ENCODE measurements at regions not wholly inside any gene's neighbourhood (a gene's known extent, or its start where the extent isn't known, plus 50 kb on each side); places are given as distances from the start of the nearest gene placed in this dataset.

DNA sequence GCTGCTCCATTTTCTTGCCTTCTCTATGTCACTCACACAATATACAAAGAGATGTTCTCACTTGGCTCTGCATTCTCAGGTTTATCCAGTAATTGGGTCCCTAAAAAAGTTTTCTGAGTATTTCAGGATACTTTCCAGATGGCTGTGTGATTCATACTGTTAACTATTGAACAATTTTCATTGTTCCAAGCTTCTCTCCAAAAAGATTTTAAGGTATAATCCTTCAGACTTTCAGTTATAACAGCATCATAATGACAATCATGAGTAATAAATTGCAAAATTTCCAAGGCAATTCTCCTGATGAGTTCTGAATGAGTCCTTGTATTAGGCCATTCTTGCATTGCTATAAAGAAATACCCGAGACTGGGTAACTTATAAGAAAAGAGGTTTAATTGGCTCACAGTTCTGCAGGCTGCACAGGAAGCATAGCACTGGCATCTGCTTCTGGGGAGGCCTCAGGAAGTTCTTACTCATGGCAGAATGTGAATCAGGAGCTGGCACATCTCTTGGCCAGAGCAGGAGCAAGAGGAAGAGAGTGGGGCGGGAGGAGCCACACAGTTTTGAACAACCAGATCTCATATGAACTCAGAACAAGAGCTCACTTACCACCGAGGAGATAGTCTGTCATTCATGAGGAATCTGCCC is 148.1 kb downstream of the SLC16A9 start:
- DNase-seq, result no peak
- no peak for FAIRE-seq
- Histone ChIP-seq H3K27ac (ENCODE audit: low read depth in 1 of 3, low read length in 2 of 3) (no peak overlapping the region), H3K4me1 (ENCODE audit: control insufficient read depth in 3 of 3, insufficient read depth in 2 of 3, low read depth in 1 of 3, low read length in 2 of 3) (no peaks in the 10 kb centered on the region), H3K4me3 (ENCODE audit: low read depth in 1 of 3, low read length in 3 of 3) (no peak overlapping the region), H3K36me3 (ENCODE audit: control insufficient read depth in 3 of 3, insufficient read depth in 2 of 3, low read depth in 1 of 3, low read length in 3 of 3) (no peaks in the 10 kb centered on the region), H3K9me3 (ENCODE audit: control insufficient read depth in 2 of 2, insufficient read depth in 1 of 2, low read depth in 1 of 2, low read length in 1 of 2) (no peaks in the 10 kb centered on the region), H3K27me3 (ENCODE audit: control insufficient read depth in 3 of 3, insufficient read depth in 3 of 3, low read length in 3 of 3) (no peaks in the 10 kb centered on the region)
- 71 to 85% (median 74%) methylated on average over 3 of the region's 3 CpGs for WGBS, 3 donors

DNA sequence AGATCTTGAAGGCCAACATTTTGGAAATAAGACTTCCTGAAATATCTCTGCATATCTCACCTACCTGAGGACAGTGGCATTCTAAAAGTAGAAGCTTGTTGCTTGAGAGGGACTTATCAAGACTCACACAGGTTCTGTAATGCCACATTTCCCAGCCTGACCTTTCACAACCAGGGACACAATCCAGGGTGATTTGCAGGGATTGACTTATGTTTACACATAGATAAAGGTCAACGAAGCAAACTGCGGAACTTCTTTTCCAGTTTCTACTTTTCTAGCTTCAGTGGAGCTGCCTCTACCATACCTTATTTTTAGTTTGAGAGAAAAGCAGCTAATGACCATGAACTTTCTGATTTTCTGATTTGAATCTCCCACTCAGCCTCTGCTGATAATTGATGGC is 148.7 kb downstream of the SLC16A9 start:
- no peak for DNase-seq
- Histone ChIP-seq H3K4me1 (ENCODE audit: control insufficient read depth in 3 of 3, insufficient read depth in 2 of 3, low read depth in 1 of 3, low read length in 2 of 3) (no peaks in the 10 kb centered on the region), H3K4me3 (ENCODE audit: low read depth in 1 of 3, low read length in 3 of 3) (no peak overlapping the region), H3K27ac (ENCODE audit: low read depth in 1 of 3, low read length in 2 of 3) (no peak overlapping the region), H3K9me3 (ENCODE audit: control insufficient read depth in 2 of 2, insufficient read depth in 1 of 2, low read depth in 1 of 2, low read length in 1 of 2) (no peaks in the 10 kb centered on the region), H3K27me3 (ENCODE audit: control insufficient read depth in 3 of 3, insufficient read depth in 3 of 3, low read length in 3 of 3) (no peaks in the 10 kb centered on the region), H3K36me3 (ENCODE audit: control insufficient read depth in 3 of 3, insufficient read depth in 2 of 3, low read depth in 1 of 3, low read length in 3 of 3) (no peaks in the 10 kb centered on the region)
- WGBS, 3 donors, result 39 to 61% (median 48%) methylated on average over 2 of the region's 2 CpGs
- no peak for FAIRE-seq

DNA sequence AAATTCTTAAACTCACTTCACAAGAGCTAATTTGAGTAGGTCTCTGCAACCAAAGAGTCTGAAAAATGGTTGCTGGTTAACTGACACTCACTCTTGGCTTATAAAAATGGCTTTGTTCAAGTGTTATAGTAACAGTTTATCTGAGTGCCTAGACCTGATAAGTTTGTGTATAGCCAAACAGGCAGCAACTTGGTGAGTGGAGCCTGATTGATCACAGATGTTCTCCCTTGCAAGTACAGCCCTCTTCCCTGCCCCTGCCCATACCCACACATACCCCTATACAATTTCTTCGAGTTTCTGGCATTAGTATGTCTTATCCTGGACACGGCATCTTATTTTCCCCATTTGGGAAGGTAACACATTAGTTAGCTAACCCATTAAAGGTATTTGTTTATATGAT is 149.5 kb downstream of the SLC16A9 start:
- H3K27me3 ChIP-seq (ENCODE audit: control insufficient read depth in 3 of 3, insufficient read depth in 3 of 3, low read length in 3 of 3), result no peaks in the 10 kb centered on the region
- H3K4me1 ChIP-seq (ENCODE audit: control insufficient read depth in 3 of 3, insufficient read depth in 2 of 3, low read depth in 1 of 3, low read length in 2 of 3), result no peaks in the 10 kb centered on the region
- H3K9me3 ChIP-seq (ENCODE audit: control insufficient read depth in 2 of 2, insufficient read depth in 1 of 2, low read depth in 1 of 2, low read length in 1 of 2), result no peaks in the 10 kb centered on the region
- DNase-seq, result no peak
- H3K36me3 ChIP-seq (ENCODE audit: control insufficient read depth in 3 of 3, insufficient read depth in 2 of 3, low read depth in 1 of 3, low read length in 3 of 3), result no peaks in the 10 kb centered on the region
- WGBS, 3 donors, result 75 to 88% (median 82%) methylated on average over 2 of the region's 2 CpGs
- no peak overlapping the region for H3K4me3 ChIP-seq (ENCODE audit: low read depth in 1 of 3, low read length in 3 of 3)
- FAIRE-seq, result no peak
- H3K27ac ChIP-seq (ENCODE audit: low read depth in 1 of 3, low read length in 2 of 3), result no peak overlapping the region

DNA sequence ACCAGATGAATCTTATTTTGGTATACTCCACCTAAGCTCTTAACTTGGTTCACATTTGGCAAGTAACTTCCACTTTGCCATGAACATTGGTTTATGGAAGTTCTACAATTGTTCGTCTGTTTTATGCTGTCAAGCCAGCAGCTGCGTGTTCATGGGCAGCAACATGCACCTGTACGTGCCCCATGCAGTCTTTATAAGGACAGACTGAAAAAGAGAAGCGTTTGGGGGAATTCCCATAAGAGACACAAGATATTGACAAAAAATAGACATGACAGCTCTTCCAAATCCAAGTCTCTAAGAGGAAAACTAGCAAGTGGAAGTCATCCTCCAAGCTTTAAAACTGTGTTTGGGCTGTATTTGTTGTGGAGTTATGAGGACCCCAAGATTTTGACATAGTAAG is 151.6 kb downstream of the SLC16A9 start:
- Histone ChIP-seq H3K4me3 (ENCODE audit: low read depth in 1 of 3, low read length in 3 of 3) (no peak overlapping the region), H3K4me1 (ENCODE audit: control insufficient read depth in 3 of 3, insufficient read depth in 2 of 3, low read depth in 1 of 3, low read length in 2 of 3) (no peaks in the 10 kb centered on the region), H3K9me3 (ENCODE audit: control insufficient read depth in 2 of 2, insufficient read depth in 1 of 2, low read depth in 1 of 2, low read length in 1 of 2) (no peaks in the 10 kb centered on the region), H3K36me3 (ENCODE audit: control insufficient read depth in 3 of 3, insufficient read depth in 2 of 3, low read depth in 1 of 3, low read length in 3 of 3) (no peaks in the 10 kb centered on the region), H3K27ac (ENCODE audit: low read depth in 1 of 3, low read length in 2 of 3) (no peak overlapping the region), H3K27me3 (ENCODE audit: control insufficient read depth in 3 of 3, insufficient read depth in 3 of 3, low read length in 3 of 3) (no peaks in the 10 kb centered on the region)
- WGBS, 3 donors, result 79 to 84% (median 83%) methylated on average over 4 of the region's 4 CpGs
- no peak for FAIRE-seq
- DNase-seq, result no peak

DNA sequence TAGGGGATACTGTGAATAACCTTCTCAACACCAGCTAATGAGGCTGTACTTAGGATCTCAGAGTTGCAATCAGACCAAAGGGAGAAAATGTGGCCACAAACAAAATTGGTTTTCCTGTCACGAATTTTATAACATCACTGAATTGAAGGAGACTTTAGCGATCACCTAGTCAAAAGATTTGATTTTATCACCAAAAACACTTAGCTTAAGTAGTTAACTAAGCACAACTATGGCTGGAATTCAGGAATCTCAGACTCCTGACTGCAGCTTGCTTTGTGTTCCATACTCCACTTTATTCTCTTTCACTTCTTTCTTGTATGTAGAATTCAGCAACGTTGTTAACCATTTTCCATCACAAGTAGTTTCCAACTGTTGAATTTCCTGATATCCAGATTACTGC is 152.0 kb downstream of the SLC16A9 start:
- DNase-seq (no peak), FAIRE-seq (no peak)

DNA sequence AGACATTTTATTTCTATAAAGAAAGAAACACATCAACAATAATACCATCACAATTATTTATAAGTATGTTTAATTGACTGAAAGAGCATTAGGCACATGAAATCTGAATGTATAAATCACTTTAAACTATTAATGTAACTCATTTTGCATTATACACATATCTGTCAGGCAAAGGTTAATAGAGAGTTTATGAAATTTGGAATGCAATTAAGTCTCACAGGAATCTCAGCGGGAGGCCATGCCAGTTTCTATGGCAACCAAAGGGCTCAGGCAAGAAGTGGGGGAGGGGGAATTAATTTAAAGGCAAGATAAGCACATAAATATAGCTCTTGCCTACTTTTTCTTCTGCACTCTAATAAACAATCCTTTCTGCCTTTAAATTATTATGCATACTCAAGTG is 152.6 kb downstream of the SLC16A9 start:
- Histone ChIP-seq H3K4me1 (ENCODE audit: control insufficient read depth in 3 of 3, insufficient read depth in 2 of 3, low read depth in 1 of 3, low read length in 2 of 3) (no peaks in the 10 kb centered on the region), H3K27me3 (ENCODE audit: control insufficient read depth in 3 of 3, insufficient read depth in 3 of 3, low read length in 3 of 3) (no peaks in the 10 kb centered on the region), H3K9me3 (ENCODE audit: control insufficient read depth in 2 of 2, insufficient read depth in 1 of 2, low read depth in 1 of 2, low read length in 1 of 2) (no peaks in the 10 kb centered on the region), H3K36me3 (ENCODE audit: control insufficient read depth in 3 of 3, insufficient read depth in 2 of 3, low read depth in 1 of 3, low read length in 3 of 3) (no peaks in the 10 kb centered on the region), H3K4me3 (ENCODE audit: low read depth in 1 of 3, low read length in 3 of 3) (no peak overlapping the region), H3K27ac (ENCODE audit: low read depth in 1 of 3, low read length in 2 of 3) (no peak overlapping the region)
- WGBS, 3 donors, result 20 to 37% (median 30%) methylated on average over 1 of the region's 1 CpG
- no peak for FAIRE-seq
- no peak for DNase-seq

More for the DNA sequence above, 152.0 kb downstream of the SLC16A9 start:
- Histone ChIP-seq H3K4me3 (ENCODE audit: low read depth in 1 of 3, low read length in 3 of 3) (no peak overlapping the region), H3K36me3 (ENCODE audit: control insufficient read depth in 3 of 3, insufficient read depth in 2 of 3, low read depth in 1 of 3, low read length in 3 of 3) (no peaks in the 10 kb centered on the region), H3K27ac (ENCODE audit: low read depth in 1 of 3, low read length in 2 of 3) (no peak overlapping the region), H3K9me3 (ENCODE audit: control insufficient read depth in 2 of 2, insufficient read depth in 1 of 2, low read depth in 1 of 2, low read length in 1 of 2) (no peaks in the 10 kb centered on the region), H3K4me1 (ENCODE audit: control insufficient read depth in 3 of 3, insufficient read depth in 2 of 3, low read depth in 1 of 3, low read length in 2 of 3) (no peaks in the 10 kb centered on the region), H3K27me3 (ENCODE audit: control insufficient read depth in 3 of 3, insufficient read depth in 3 of 3, low read length in 3 of 3) (no peaks in the 10 kb centered on the region)
- WGBS, 3 donors, result 38 to 46% (median 40%) methylated on average over 3 of the region's 3 CpGs

DNA sequence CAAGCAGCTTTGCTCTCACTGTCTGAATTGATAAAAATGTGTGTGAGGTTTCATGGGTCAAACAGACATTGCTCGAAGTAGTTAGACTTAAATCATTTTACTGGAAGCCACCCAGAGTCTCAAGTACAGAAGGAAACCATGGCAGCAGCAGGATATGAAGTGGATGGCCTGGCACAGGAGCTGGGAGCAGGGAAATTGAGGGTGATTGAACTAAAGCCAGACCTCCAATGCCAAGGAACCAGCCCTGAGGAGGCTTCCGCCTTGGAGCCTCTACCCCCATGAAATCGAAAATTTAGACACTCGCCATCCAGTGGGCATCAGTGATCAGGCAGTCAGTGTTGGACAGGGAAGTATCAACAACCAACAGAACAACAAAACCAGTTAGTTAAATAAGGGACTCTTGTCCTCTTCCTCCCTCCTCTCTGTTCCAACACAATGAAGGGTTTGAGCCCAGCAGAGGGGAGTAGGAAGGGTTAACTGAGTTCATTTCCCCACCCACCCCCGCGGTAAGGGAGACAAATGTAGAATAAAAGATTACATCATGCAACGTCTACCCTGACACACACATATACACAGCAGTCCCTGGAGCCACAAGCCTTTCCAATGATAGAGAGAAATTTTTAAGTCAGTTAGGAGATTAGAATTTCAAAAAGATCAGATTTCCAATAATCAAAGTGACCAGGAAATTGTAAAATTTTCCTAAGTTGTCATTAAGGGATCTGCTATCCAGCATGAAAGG is 156.3 kb downstream of the SLC16A9 start:
- FAIRE-seq (no peak), DNase-seq (no peak)
- Histone ChIP-seq H3K27me3 (ENCODE audit: control insufficient read depth in 3 of 3, insufficient read depth in 3 of 3, low read length in 3 of 3) (no peaks in the 10 kb centered on the region), H3K27ac (ENCODE audit: low read depth in 1 of 3, low read length in 2 of 3) (no peak overlapping the region), H3K4me3 (ENCODE audit: low read depth in 1 of 3, low read length in 3 of 3) (no peak overlapping the region), H3K9me3 (ENCODE audit: control insufficient read depth in 2 of 2, insufficient read depth in 1 of 2, low read depth in 1 of 2, low read length in 1 of 2) (no peaks in the 10 kb centered on the region), H3K4me1 (ENCODE audit: control insufficient read depth in 3 of 3, insufficient read depth in 2 of 3, low read depth in 1 of 3, low read length in 2 of 3) (no peaks in the 10 kb centered on the region), H3K36me3 (ENCODE audit: control insufficient read depth in 3 of 3, insufficient read depth in 2 of 3, low read depth in 1 of 3, low read length in 3 of 3) (no peaks in the 10 kb centered on the region)
- 53 to 64% (median 59%) methylated on average over 7 of the region's 7 CpGs for WGBS, 3 donors

DNA sequence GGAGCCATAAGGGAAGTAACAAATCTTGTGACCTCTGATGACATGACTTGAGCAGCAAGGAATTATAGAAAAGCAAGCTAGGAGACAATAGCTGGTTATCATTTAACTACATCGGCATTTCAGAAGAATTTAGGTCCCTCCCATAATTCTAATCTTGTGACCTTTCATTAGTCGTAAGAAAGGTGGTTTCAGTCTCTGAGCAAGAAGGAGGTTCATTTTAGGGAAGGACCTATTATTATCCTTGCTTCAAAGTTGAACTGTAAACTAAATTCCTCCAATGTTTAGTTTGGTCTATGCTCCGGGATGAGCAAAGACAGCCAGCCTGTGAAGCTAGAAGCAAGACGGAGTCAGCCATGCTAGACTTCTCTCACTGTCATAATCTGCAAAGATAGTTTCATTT is 159.6 kb downstream of the SLC16A9 start:
- 42 to 67% (median 53%) methylated on average over 4 of the region's 4 CpGs for WGBS, 3 donors

More for the DNA sequence above, 159.6 kb downstream of the SLC16A9 start:
- FAIRE-seq, result no peak
- Histone ChIP-seq H3K27ac (ENCODE audit: low read depth in 1 of 3, low read length in 2 of 3) (no peak overlapping the region), H3K27me3 (ENCODE audit: control insufficient read depth in 3 of 3, insufficient read depth in 3 of 3, low read length in 3 of 3) (no peaks in the 10 kb centered on the region), H3K36me3 (ENCODE audit: control insufficient read depth in 3 of 3, insufficient read depth in 2 of 3, low read depth in 1 of 3, low read length in 3 of 3) (no peaks in the 10 kb centered on the region), H3K4me1 (ENCODE audit: control insufficient read depth in 3 of 3, insufficient read depth in 2 of 3, low read depth in 1 of 3, low read length in 2 of 3) (no peaks in the 10 kb centered on the region), H3K9me3 (ENCODE audit: control insufficient read depth in 2 of 2, insufficient read depth in 1 of 2, low read depth in 1 of 2, low read length in 1 of 2) (no peaks in the 10 kb centered on the region), H3K4me3 (ENCODE audit: low read depth in 1 of 3, low read length in 3 of 3) (no peak overlapping the region)
- DNase-seq, result no peak

Data from small intestine (tissue), 7 donors.